ENCODE measurements at regions not wholly inside any gene's neighbourhood (a gene's known extent, or its start where the extent isn't known, plus 50 kb on each side); places are given as distances from the start of the nearest gene placed in this dataset.

- TF ChIP-seq POLR2A (IDR thresholded peaks at IDR 0.05): no peak
- TF ChIP-seq CTCF (IDR thresholded peaks at IDR 0.05): no peak
Observed at GRCh38 chr4:89404530-89404929, 96.9 kb upstream of the GPRIN3 start.
